SK-N-MC (cell line): ENCODE measurements at regions not wholly inside any gene's neighbourhood (a gene's known extent, or its start where the extent isn't known, plus 50 kb on each side); places are given as distances from the start of the nearest gene placed in this dataset.

Experiments used
- EZH2 ChIP-seq: fragments of 200-600 bp; sonication (generic); IDR thresholded peaks from one replicate; pipeline ENCODE4 v1.6.1; 2017; ENCODE audit warnings: antibody characterized with exemption
- POLR2AphosphoS5 ChIP-seq: IDR thresholded peaks from 2 replicates; pipeline ENCODE4 v1.6.1; 2012; ENCODE audit warnings: mild to moderate bottlenecking, low read depth, low read length, borderline replicate concordance

- no peak for TF ChIP-seq EZH2
- TF ChIP-seq POLR2AphosphoS5, result no peak
These were observed 79.1 kb upstream of the C16orf82 start for GRCh38 chr16:26987597-26988010.
